ENCODE measurements at regions not wholly inside any gene's neighbourhood (a gene's known extent, or its start where the extent isn't known, plus 50 kb on each side); places are given as distances from the start of the nearest gene placed in this dataset.
"Not testable (repeated sequence)": the region's sequence is repeated elsewhere in the genome, so short reads cannot be mapped to it uniquely, and the experiment has no call there.

- H3K4me3 ChIP-seq; DNase-seq; H3K27ac ChIP-seq; intact Hi-C loops (cut with DNase I); H3K27me3 ChIP-seq; H3K4me1 ChIP-seq (ENCODE audit: insufficient read depth); H3K36me3 ChIP-seq; H3K9me3 ChIP-seq: not testable (repeated sequence)
- WGBS, 3 donors = 92 to 97% (median 97%) methylated on average over 3 of the region's 3 CpGs
These were observed 128.5 kb upstream of the ROPN1B start for GRCh38 chr3:125840465-125840864.

GRCh38 chr3:125847966-125848365, 121.0 kb upstream of the ROPN1B start:
- WGBS, 3 donors = 88 to 96% (median 91%) methylated on average over 15 of the region's 15 CpGs
- DNase-seq; H3K4me3 ChIP-seq; H3K9me3 ChIP-seq; H3K36me3 ChIP-seq; H3K27ac ChIP-seq; H3K27me3 ChIP-seq; intact Hi-C loops (cut with DNase I); H3K4me1 ChIP-seq (ENCODE audit: insufficient read depth): not testable (repeated sequence)

DNA sequence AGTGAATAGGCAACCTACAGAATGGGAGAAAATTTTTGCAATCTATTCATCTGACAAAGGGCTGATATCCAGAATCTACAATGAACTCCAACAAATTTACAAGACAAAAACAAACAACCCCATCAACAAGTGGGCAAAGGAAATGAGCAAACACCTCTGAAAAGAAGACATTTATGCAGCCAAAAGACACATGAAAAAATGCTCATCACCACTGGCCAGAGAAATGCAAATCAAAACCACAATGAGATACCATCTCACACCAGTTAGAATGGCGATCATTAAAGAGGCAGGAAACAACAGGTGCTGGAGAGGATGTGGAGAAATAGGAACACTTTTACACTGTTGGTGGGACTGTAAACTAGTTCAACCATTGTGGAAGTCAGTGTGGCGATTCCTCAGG, 114.0 kb upstream of the ROPN1B start:
- H3K27ac ChIP-seq; H3K4me3 ChIP-seq; intact Hi-C loops (cut with DNase I); H3K4me1 ChIP-seq (ENCODE audit: insufficient read depth); H3K27me3 ChIP-seq; H3K36me3 ChIP-seq; DNase-seq; H3K9me3 ChIP-seq: not testable (repeated sequence)
- 84 to 97% (median 88%) methylated on average over 1 to 2 of the region's 2 CpGs for WGBS, 3 donors

DNA sequence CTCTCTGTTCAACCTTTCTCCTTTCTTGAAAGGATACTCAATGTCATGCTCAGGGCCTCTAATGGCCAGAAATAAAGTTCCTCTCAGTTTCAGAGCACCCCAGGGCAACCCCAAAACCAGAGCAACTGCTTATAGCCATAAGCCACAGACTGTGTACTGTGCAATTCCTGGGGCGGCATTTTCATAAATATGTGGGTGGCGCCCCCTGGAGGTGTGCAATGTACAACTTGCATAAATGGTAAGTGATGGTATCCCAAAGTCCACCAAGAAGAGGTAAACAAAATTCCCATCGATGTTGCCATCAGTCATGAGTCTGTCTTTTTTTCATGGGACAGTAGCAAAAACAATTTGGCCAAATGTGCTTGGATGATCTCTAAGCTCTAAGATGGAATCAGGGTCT, 108.4 kb upstream of the ROPN1B start:
- H3K9me3 ChIP-seq; H3K36me3 ChIP-seq; H3K27me3 ChIP-seq; intact Hi-C loops (cut with DNase I); DNase-seq; H3K4me3 ChIP-seq; H3K27ac ChIP-seq; H3K4me1 ChIP-seq (ENCODE audit: insufficient read depth): not testable (repeated sequence)
- 91 to 93% (median 92%) methylated on average over 3 of the region's 3 CpGs for WGBS, 3 donors

GRCh38 chr3:125862841-125863254, 106.1 kb upstream of the ROPN1B start:
- H3K4me3 ChIP-seq; H3K4me1 ChIP-seq (ENCODE audit: insufficient read depth); DNase-seq; H3K27ac ChIP-seq; H3K9me3 ChIP-seq; H3K27me3 ChIP-seq; intact Hi-C loops (cut with DNase I); H3K36me3 ChIP-seq: not testable (repeated sequence)
- WGBS, 3 donors = 69 to 74% (median 71%) methylated on average over 5 of the region's 5 CpGs

- H3K4me3 ChIP-seq; H3K27me3 ChIP-seq; DNase-seq; intact Hi-C loops (cut with DNase I); H3K4me1 ChIP-seq (ENCODE audit: insufficient read depth); H3K27ac ChIP-seq; H3K36me3 ChIP-seq; H3K9me3 ChIP-seq: not testable (repeated sequence)
- WGBS, 3 donors = 85 to 91% (median 88%) methylated on average over 4 of the region's 4 CpGs
These were observed 104.4 kb upstream of the ROPN1B start for GRCh38 chr3:125864532-125864931.

DNA sequence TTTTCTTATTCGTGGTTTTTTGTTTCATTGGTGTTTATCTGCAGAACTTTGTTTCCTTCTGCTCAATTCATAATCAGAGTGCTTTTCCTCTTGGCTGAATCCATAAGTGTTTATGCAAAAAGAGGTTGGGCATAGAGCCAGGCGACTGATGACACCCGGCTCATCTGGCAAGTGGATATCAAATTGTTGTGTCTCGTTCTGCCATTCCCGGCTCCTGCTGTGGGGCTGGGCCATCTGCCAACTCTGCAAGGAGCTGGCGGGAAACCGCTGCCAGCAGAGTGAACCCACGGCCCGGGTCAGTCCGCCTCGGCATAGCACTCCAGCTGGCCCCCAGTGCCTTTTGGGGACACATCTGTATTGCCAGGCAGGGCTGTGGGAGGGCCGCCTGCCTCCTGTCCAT, 83.0 kb upstream of the ROPN1B start:
- H3K36me3 ChIP-seq; H3K4me3 ChIP-seq; H3K9me3 ChIP-seq; H3K27me3 ChIP-seq; H3K4me1 ChIP-seq (ENCODE audit: insufficient read depth); intact Hi-C loops (cut with DNase I): not testable (repeated sequence)
- DNase-seq = peak; percentile 77 to 92 (median 89)
- WGBS, 3 donors = 3 to 5% (median 3%) methylated on average over 12 of the region's 12 CpGs
- H3K27ac ChIP-seq = peak overlapping the region in 1 of 2 donors; percentile 55

- H3K36me3 ChIP-seq; intact Hi-C loops (cut with DNase I): not testable (repeated sequence)
- WGBS, 3 donors = 82 to 92% (median 89%) methylated on average over 6 of the region's 6 CpGs
These were observed 69.8 kb upstream of the ROPN1B start for GRCh38 chr3:125899181-125899580.

GRCh38 chr3:125901473-125901872, 67.5 kb upstream of the ROPN1B start:
- intact Hi-C loops (cut with DNase I); H3K27me3 ChIP-seq; H3K4me3 ChIP-seq; H3K4me1 ChIP-seq (ENCODE audit: insufficient read depth); H3K27ac ChIP-seq; H3K36me3 ChIP-seq; DNase-seq; H3K9me3 ChIP-seq: not testable (repeated sequence)
- WGBS, 3 donors = 90 to 96% (median 91%) methylated on average over 10 of the region's 10 CpGs

More at GRCh38 chr3:125899181-125899580, 69.8 kb upstream of the ROPN1B start:
- not testable (repeated sequence) for H3K27ac ChIP-seq; H3K9me3 ChIP-seq; H3K27me3 ChIP-seq; H3K4me1 ChIP-seq (ENCODE audit: insufficient read depth); H3K4me3 ChIP-seq; DNase-seq

- DNase-seq; H3K4me3 ChIP-seq; H3K27me3 ChIP-seq; H3K9me3 ChIP-seq; intact Hi-C loops (cut with DNase I); H3K36me3 ChIP-seq; H3K4me1 ChIP-seq (ENCODE audit: insufficient read depth); H3K27ac ChIP-seq: not testable (repeated sequence)
- 94 to 98% (median 94%) methylated on average over 27 to 29 of the region's 29 CpGs for WGBS, 3 donors
These were observed 65.1 kb upstream of the ROPN1B start for GRCh38 chr3:125903780-125904455.

DNA sequence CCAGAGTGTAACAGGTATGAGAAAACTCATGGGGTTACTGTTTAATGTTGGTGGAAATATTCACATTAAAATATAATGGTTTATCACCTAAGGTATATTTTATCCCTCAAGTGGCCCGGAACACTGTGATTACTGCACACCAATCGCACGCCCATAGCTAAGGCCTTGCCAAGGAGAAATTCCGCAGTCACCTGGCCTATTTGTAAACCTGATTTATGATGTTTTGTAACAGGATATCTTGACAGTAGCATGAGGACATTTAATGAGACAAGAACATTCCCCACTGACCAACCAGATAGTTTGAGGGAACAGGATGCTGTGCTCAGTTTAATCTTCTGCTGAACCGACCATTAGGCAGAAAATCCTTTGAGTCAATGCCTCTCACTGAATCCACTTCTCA, 61.7 kb upstream of the ROPN1B start:
- H3K36me3 ChIP-seq; DNase-seq; intact Hi-C loops (cut with DNase I); H3K4me1 ChIP-seq (ENCODE audit: insufficient read depth); H3K27ac ChIP-seq; H3K27me3 ChIP-seq; H3K4me3 ChIP-seq; H3K9me3 ChIP-seq: not testable (repeated sequence)
- WGBS, 3 donors = 90 to 91% (median 91%) methylated on average over 5 of the region's 5 CpGs

DNA sequence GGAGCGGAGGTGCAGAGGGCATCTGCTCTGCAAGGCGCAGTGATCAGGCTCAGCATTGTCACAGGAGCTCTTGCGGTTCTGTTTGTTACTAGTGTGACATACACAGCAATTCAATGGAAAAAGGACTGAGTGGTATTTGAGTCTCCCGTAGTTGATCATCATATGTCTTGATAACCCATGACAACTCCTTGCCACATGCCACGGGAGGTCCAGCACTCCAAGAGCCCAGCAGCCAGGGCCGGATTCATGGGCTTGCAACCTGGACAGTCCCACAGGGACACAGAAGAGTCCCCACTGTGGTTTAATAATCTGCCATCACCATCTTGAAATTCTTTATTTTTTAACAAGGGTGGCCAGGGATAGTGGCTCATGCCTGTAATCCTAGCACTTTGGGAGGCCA, 58.1 kb upstream of the ROPN1B start:
- 86 to 93% (median 93%) methylated on average over 6 of the region's 6 CpGs for WGBS, 3 donors
- H3K27ac ChIP-seq; H3K4me3 ChIP-seq; H3K27me3 ChIP-seq; H3K9me3 ChIP-seq; DNase-seq; H3K4me1 ChIP-seq (ENCODE audit: insufficient read depth); H3K36me3 ChIP-seq: not testable (repeated sequence)
- intact Hi-C loops (cut with DNase I) = loop anchor here in 1 of 4 donors (10.0 kb wide), 1 partner anchor 146 kb away; no protein-coding TSS in a partner anchor
